Limb (tissue), 2 donors: ENCODE measurements at regions not wholly inside any gene's neighbourhood (a gene's known extent, or its start where the extent isn't known, plus 50 kb on each side); places are given as distances from the start of the nearest gene placed in this dataset.

Experiments used
- DNase-seq, 2 donors: peaks; one replicate each; pipeline ENCODE4 v3.0.0-alpha.2; 2016; ENCODE audit errors: extremely low spot score in 2 of 2

GRCh38 chrX:42725196-42725595 is 52.8 kb downstream of the PPP1R2C start:
- DNase-seq = no peak

GRCh38 chrX:42720209-42720608 is 57.8 kb downstream of the PPP1R2C start:
- no peak for DNase-seq

DNA sequence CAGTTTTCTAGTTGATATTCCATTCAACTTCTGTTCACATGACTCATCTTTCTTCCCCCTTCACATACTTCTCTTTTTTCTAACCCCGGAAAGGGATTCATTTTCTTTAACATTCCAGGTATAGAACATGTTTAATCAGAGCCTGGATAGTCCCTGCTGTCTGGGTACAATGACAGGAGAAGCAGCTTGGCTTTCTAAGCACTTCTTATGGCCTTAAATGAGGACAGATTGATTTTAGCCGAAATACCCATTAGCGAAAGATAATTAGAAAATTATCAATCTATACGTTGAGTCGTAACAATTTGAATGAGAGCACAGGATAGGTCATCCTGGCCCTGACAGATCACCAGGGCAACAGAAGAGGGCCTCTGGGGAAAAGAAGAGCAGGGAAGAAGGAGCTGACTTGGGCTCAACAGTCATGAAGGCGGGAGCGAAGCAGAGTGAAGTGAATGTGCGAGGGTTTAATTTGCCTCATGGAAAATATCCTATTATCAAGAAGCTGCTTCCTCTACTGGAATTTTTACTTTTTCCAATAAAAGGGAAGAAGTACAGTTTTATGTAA is 62.2 kb downstream of the PPP1R2C start:
- no peak for DNase-seq

GRCh38 chrX:42714981-42715700 is 62.8 kb downstream of the PPP1R2C start:
- DNase-seq = peak; percentile 14 to 55

DNA sequence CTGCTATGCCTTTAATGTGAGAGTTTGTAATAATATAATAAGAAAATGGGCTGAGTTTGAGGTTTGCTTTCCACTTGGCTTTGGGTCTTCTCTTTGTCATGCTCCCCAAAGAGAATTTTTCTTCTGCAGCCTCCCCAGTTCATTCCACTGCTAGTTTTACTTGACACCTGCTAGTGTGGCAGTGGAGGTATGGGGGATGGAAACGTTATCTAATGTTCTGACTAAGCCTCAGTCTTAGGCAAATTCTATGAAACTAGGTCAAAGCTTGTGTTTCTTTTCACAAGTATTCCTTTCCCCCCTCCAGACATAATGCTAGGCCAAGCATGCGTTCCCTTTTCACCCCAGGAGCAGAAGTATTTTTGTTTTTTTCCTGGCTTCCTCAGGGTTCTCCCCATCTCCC is 67.5 kb downstream of the PPP1R2C start:
- no peak for DNase-seq

GRCh38 chrX:42708222-42708621 is 69.7 kb downstream of the PPP1R2C start:
- DNase-seq = no peak

DNA sequence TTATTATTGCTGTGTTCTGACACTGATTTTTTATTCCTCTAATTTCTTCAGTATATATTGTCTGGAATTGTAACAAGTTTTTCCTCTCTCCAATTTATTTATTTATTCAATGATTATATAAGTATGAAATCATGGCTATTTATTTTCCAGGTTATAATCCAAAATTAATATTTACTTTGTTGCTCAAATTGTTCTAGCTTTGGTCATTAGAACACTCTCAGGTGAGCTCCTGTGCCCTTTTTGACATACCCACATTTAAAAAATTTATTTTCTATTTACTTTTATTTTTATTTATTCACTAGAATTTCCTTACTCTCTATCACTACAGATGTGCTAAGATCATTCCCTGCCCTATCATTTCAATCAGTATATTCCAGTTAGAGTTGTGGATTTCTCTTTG is 70.2 kb downstream of the PPP1R2C start:
- no peak for DNase-seq

DNA sequence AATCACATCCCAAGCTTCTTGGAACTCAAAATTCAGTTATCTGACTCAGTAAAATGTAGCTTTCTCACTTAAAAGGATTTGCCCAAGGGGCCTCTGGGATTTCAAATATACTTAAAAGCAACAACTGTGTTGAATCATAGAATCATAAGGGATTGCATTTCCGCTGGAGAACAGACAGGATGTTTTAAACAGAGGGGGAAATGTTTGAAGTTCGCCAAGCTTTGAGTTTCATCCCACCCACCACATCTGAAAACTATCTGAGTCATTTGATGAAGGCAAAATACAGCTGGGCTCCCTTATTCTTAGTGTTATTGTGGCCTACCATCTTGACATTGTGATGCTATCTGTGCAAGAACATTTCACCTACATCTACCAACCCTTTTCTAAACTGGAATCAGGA is 73.5 kb downstream of the PPP1R2C start:
- DNase-seq = no peak

GRCh38 chrX:42697544-42697943 is 80.4 kb downstream of the PPP1R2C start:
- DNase-seq = no peak

DNA sequence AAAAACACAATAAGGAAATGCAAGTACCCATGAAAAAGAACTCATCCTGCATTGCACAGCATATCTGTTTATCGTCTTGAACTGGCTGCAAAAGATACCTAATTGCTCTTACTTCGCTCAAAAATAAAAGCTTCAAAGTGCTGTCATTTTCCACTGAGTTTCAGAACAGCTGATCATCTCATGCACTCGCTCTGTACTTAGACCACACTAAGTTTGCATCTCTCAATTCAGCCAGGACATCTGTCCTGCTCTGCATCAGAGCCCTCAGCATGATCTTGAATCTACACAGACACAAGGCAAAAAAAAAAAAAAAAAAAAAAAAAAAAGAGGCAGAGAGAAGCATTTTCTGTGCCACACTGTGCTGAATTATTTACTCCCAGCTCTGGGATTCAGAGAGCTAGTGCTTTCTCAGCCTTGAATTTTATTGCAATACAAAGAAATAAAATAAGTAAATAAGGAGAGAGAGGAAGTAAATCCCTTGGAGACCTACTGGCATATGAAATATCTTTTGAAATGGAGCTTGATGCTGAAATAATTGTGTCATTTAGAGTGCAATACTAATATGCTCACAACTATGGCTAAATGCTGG is 81.3 kb downstream of the PPP1R2C start:
- DNase-seq = no peak

DNA sequence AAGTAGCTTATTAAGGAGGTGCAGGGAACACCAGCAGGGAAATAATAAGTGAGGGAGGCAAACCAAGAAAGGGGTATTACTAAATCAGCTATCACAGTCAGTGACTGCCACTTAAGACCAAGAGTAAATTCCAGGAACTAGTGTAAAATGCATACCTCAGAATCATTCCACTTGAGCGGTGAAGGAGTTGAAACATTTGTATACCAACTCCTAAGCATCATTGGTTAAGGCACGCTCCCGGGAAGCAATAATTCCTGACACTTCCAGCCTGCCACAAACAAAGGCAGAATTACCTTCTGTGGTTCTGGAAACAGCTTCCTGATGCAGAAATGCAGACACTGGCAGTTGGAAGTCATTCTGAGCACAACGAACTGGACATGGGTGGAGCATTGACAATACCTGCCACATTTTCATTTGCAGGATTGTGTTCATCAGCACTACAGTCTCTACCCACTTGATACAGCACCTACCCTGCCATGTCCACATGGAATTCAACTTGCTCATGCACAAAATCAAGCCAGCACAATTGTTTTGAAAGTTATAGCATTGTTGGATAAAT is 82.1 kb downstream of the PPP1R2C start:
- DNase-seq = no peak

- no peak for DNase-seq
Observed at GRCh38 chrX:42694260-42694815, 83.6 kb downstream of the PPP1R2C start.

- no peak for DNase-seq
Observed at GRCh38 chrX:42691196-42691595, 86.8 kb downstream of the PPP1R2C start.

GRCh38 chrX:42686706-42687105 is 91.3 kb downstream of the PPP1R2C start:
- DNase-seq = no peak

DNA sequence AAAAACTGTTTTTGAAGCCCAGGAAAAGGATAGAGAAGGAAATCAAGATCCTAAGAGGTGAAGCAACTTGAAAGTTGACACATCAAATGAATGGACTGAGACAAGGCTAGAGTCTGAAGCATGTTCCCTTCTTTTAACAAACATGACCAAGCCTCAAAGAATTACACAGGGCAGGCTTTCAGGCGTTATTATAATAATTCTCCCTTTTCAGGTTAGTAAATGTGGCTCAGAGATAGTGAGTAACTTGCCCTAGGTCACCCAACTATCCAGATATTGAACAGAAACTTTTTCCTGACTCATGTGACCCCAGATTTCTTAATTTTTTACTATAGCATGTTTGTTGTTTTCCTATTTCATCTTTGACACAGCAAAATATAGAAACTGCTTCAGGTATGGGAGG is 91.7 kb downstream of the PPP1R2C start:
- DNase-seq = no peak

- DNase-seq = no peak
Observed at GRCh38 chrX:42684065-42684464, 93.9 kb downstream of the PPP1R2C start.

- peak in 1 of 2 donors; percentile 1 for DNase-seq
Observed at GRCh38 chrX:42680666-42681065, 97.3 kb downstream of the PPP1R2C start.

DNA sequence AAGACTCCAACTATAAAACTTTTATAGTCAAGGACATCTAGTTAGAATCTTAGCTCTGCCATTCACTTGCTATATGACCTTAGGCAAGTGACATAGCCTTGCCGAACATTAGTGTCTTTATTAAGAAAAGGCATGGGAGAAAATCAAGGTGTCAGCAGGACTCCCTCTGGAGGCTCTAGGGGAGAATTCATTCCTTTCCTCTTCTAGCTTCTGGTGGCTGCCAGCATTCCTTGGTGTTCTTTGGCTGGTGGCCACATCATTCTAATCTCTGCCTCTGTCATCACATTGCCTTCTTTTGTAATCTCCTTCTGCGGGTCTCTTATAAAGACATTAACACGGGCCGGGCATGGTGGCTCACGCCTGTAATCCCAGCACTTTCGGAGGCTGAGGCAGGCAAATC is 99.8 kb downstream of the PPP1R2C start:
- no peak for DNase-seq

DNA sequence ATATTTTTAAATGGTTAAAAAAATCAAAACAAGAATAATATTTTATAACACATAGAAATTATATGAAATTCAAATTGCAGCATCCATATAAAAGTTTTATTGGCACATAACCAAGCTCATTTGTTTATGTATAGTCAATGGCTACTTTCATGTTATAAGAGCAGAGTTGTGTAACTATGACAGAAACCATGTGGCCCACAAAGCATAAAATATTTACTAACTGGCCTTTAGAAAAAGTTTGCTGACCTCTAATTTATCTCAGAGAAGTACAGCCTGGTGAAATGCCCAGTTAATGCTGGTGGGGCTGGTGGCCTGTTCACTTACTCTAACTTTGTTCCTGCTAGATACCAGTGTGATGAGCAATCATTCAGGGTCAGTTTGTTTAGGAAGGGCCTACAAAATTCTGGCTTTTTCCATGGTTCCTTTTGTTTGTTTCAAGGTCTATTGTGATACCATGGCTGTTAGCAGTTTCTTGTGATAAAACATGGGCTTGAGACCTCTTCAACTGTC is 104.6 kb downstream of the PPP1R2C start:
- DNase-seq = no peak

DNA sequence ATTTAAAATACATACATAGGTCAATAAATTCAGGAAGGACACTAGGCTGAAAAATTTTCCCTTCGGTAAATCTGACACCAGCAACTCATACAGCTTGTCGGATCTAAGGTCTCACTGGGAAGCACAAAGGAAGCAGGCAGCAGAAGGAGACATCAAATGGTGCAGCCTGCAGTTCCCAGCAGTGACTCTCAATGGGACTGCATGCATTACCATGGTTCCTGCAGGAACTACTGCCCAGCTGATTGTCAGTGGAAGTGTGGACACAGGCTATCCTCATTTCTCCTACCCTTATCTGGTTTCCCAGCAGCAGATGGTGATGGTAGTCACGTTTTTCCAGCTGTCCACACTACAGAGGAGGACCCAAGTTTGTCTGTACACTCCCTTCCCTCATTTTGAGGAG is 113.3 kb downstream of the PPP1R2C start:
- DNase-seq = no peak

DNA sequence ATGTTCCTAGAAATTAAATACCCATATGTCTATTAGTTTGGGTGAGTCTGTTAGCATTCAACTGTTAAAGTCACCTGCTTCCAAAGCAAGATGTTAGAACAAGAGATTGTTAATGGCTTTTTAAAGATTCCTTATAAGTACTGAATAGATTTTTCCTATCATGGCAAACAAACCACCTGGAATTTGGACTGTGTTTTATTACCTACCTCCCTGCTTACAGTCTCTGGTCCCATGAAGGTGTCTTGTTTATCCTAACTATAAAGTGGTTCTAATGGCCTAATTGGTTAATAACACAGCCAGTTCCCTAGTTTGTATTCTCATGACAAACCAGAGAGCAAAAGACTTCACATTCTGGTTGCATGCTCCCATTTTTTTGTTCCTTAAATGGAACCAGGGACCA is 149.5 kb downstream of the PPP1R2C start:
- DNase-seq = no peak

GRCh38 chrX:42627891-42628290 is 150.1 kb downstream of the PPP1R2C start:
- no peak for DNase-seq
